GM03348 (cell line): ENCODE measurements at regions not wholly inside any gene's neighbourhood (a gene's known extent, or its start where the extent isn't known, plus 50 kb on each side); places are given as distances from the start of the nearest gene placed in this dataset.
"Not testable (repeated sequence)": the region's sequence is repeated elsewhere in the genome, so short reads cannot be mapped to it uniquely, and the experiment has no call there.

ENCODE experiments used
- DNase-seq: peaks from one replicate; pipeline ENCODE4 v3.0.0; 2012; ENCODE audit warnings: low spot score

- DNase-seq = no peak
Measured at GRCh38 chrX:3550871-3551270, 162.6 kb downstream of the PRKX start.

- DNase-seq = no peak
Measured at GRCh38 chrX:3550160-3550751, 163.2 kb downstream of the PRKX start.

- peak; percentile 13 for DNase-seq
Measured at GRCh38 chrX:3549411-3549911, 164.0 kb downstream of the PRKX start.

GRCh38 chrX:3548765-3549391 is 164.6 kb downstream of the PRKX start:
- peak; percentile 47 for DNase-seq

- peak; percentile 5 for DNase-seq
Measured at GRCh38 chrX:3545901-3546300, 167.5 kb downstream of the PRKX start.

GRCh38 chrX:3541336-3541735 is 172.1 kb downstream of the PRKX start:
- no peak for DNase-seq

- no peak for DNase-seq
Measured at GRCh38 chrX:3540105-3540504, 173.3 kb downstream of the PRKX start.

GRCh38 chrX:3532581-3533085 is 180.8 kb downstream of the PRKX start:
- no peak for DNase-seq

- not testable (repeated sequence) for DNase-seq
Measured at GRCh38 chrX:3531435-3531834, 182.0 kb downstream of the PRKX start.

GRCh38 chrX:3529466-3530010 is 183.1 kb upstream of the MXRA5 start:
- no peak for DNase-seq

GRCh38 chrX:3527811-3528210 is 181.4 kb upstream of the MXRA5 start:
- DNase-seq = no peak

GRCh38 chrX:3527166-3527565 is 180.7 kb upstream of the MXRA5 start:
- no peak for DNase-seq

- no peak for DNase-seq
Measured at GRCh38 chrX:3526731-3527130, 180.3 kb upstream of the MXRA5 start.

- peak; percentile 27 for DNase-seq
Measured at GRCh38 chrX:3526071-3526470, 179.6 kb upstream of the MXRA5 start.

GRCh38 chrX:3522101-3522650 is 175.7 kb upstream of the MXRA5 start:
- peak; percentile 50 for DNase-seq

- DNase-seq = no peak
Measured at GRCh38 chrX:3521396-3521795, 174.9 kb upstream of the MXRA5 start.

GRCh38 chrX:3520982-3521381 is 174.5 kb upstream of the MXRA5 start:
- DNase-seq = no peak

- no peak for DNase-seq
Measured at GRCh38 chrX:3520458-3520857, 174.0 kb upstream of the MXRA5 start.

- not testable (repeated sequence) for DNase-seq
Measured at GRCh38 chrX:3519384-3519783, 172.9 kb upstream of the MXRA5 start.

- peak; percentile 64 for DNase-seq
Measured at GRCh38 chrX:3518870-3519269, 172.4 kb upstream of the MXRA5 start.

- DNase-seq = no peak
Measured at GRCh38 chrX:3516051-3516541, 169.6 kb upstream of the MXRA5 start.

- DNase-seq = no peak
Measured at GRCh38 chrX:3514996-3515395, 168.5 kb upstream of the MXRA5 start.

- DNase-seq = not testable (repeated sequence)
Measured at GRCh38 chrX:3512150-3512549, 165.7 kb upstream of the MXRA5 start.
